ELR (cell line): ENCODE measurements at regions not wholly inside any gene's neighbourhood (a gene's known extent, or its start where the extent isn't known, plus 50 kb on each side); places are given as distances from the start of the nearest gene placed in this dataset.
"Not testable (repeated sequence)": the region's sequence is repeated elsewhere in the genome, so short reads cannot be mapped to it uniquely, and the experiment has no call there.

Experiments used
- DNase-seq: peaks from one replicate; pipeline ENCODE4 v3.0.0-alpha.2; 2015; ENCODE audit warnings: low read depth

GRCh38 chr21:14754682-14755081 lies 208.6 kb upstream of the SAMSN1 start:
- DNase-seq = no peak

DNA sequence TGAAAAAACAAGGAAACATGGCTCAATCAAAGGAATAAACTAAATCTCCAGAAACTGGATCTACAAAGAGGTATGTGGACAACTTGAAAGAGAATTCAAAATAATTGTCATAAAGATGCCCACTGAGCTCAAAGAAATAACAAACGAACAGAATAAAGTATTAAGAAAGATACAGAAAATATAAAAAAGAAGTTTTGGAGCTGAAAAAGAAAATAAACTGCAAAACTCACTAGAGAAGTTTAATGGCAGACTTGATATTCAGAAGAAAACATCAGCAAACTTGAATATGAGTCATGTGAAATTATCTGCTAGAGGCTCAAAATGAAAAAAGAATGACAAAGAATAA lies 208.1 kb upstream of the SAMSN1 start:
- no peak for DNase-seq

DNA sequence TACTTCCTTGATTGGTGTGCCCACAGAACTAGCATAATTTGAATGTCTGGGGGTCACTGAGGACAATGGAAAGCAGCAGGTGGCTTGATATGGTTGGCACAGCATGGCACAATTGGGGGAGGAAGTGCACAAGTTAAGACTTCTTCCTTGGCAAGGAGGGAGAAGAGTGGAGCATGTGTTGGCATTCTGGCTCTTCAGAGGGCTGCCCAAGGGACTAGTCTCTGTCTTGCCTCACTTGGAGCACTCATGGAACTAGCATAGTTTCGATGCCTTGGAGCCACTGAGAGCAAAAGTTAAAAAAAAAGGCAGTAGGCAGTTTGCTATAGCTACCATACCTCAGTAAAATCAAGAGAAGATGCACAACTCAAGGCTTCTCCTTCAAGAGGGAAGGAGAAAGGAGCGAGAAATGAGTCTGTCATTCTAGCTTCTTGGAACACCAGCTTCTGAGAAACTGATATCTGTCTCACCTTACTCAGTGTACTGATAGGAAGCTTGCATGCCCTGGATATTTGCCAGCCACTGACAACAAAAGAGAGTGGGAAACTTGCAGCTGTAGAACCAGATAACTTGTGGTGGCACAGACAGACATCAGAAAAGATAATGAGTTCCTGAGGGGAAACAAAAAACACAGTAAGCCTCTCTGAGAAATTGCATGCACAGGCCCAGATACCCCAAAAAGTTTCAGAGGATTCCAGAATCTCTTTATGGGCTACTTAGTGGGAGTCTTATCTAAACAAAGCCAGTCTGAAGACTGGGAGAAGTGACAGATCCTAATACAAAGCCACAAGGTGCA lies 207.5 kb upstream of the SAMSN1 start:
- no peak for DNase-seq

GRCh38 chr21:14753069-14753465 lies 207.0 kb upstream of the SAMSN1 start:
- no peak for DNase-seq

DNA sequence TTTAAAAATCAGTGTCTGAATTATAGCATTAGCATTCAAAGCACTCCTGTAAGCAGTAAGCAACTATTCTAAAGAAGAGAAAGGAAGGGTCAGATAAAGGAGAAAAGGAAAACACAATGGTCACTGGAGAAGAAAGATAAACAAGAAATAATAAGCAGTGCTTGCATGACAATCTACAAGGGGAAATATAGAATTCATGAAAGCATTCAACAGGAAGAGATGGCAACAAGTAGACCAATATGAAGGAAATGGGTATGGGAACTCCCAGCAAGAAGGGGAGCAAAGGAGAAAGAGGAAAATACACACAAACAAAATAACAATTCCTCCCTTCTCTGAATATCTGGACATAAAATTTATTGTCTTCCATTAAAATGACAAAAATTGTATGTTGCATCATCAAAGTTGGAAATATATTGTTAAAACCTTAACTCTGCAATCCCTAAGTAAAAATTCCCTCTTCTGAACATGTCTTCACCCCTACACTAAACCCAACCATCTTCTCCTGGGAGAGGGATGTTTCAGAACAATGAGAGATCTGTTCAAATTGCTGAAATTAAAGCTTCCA lies 206.3 kb upstream of the SAMSN1 start:
- DNase-seq = no peak

GRCh38 chr21:14751602-14752344 lies 205.7 kb upstream of the SAMSN1 start:
- no peak for DNase-seq

DNA sequence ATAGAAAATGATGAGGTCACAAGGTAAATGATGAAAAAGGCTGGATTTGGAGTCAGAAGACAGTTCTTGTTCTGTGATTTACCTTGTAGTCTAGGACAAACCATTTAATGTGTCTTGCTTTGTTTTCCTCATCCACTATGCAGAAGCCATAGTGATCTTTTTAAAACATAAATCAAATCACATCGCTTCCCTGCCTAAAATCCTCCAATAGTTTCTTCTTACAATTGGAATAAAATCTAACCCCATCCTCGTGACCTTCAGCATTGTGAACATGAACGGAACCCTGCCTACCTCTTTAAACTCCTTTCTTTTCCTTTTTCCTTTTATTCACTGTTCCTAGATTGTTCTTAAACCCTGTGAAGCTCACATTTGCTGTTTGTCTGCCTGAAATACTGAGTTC lies 204.9 kb upstream of the SAMSN1 start:
- no peak for DNase-seq

DNA sequence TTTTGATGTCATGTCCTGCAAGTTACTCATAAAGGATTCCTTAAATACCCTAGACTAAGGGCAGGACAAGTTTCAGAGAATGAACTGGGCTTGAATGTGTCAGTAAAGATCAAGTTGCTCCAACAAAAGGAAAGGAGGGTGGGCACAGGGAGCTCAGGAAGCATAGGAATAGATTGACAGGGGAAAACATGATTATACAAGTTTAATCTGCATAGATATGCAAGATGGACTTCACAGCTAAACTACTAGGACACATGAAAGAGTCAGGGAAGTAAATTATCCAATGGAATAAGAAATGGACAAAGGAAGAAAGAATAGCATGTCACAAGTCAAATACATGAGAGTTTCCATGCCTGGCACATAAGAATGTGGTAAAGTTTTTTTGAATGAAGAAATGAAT lies 203.9 kb upstream of the SAMSN1 start:
- no peak for DNase-seq

DNA sequence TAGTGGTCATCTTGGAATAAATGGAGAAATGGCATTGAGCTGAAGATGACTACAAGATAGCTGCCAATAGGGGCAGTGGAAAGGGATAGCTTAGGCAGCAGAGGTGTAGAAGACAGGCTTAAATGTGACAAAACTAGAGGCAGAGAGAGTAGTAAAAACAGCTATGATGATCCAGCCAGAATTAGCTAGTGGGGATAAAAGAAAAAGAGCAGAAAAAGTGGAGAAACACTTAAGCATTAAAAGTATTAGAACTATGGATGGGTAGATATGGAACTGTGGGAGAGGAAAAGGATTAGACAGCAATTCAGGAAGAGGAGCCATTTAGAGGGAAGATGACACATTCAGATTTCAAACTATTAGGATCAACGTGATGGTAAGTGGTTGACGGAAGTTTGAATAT lies 202.5 kb upstream of the SAMSN1 start:
- DNase-seq = no peak

- DNase-seq = no peak
Observed at GRCh38 chr21:14744368-14744767, 198.3 kb upstream of the SAMSN1 start.

DNA sequence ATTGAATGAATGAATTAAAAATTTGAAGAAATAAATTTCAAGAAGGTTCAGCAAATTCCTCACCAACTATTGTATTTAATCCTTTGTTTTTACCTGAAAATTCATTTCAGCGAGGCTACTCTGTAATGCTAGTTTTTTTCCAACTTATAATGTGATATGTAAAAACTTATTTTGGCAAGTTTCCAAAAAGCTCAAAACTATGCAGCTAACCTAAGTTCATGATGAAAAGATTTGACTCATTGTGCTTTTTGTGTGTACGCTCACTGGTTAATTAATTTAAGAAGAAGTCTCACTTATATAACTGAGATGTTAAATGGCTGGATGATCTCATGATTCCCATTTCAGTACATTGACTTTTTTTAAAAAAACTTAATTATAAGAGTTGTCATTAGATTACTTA lies 196.0 kb upstream of the SAMSN1 start:
- DNase-seq = no peak

GRCh38 chr21:14741256-14741655 lies 195.1 kb upstream of the SAMSN1 start:
- no peak for DNase-seq

DNA sequence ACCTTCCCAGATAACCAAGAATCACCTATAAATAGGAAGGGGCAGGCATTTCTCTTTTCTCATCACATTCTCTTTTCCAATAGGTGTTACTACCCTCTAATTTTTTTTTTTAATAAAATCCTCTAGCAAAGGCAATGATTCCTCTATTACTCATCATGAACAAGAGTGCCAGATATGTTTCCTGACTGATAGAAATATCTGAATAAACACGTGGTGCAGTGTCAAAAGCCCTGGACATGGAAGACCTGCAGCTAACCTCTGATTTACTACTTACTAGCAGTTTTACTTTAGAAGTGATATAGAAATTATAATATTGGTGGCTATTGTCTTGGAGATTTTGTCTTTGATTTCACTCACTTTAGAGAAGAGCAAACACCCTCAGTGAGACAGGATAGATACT lies 194.6 kb upstream of the SAMSN1 start:
- peak; percentile 16 for DNase-seq

GRCh38 chr21:14740116-14740515 lies 194.0 kb upstream of the SAMSN1 start:
- no peak for DNase-seq

DNA sequence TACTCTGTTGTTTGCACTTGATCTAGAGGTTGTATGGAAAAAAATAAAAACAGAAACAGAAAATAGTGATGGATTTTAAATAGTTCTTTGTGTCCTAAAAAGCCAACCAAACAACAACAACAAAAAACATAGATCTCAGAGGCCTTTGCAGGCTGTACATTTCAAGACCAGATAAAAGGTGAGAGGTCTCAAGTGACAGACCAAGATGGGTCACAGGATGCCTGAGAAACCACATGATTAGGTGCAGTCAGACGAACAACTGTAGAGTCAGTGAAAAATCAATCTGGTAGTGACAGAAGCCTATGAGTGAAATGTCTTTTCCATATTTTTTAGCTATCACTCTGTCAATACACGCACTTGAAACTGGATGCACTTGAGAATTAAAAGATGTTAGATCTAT lies 193.5 kb upstream of the SAMSN1 start:
- DNase-seq = no peak

DNA sequence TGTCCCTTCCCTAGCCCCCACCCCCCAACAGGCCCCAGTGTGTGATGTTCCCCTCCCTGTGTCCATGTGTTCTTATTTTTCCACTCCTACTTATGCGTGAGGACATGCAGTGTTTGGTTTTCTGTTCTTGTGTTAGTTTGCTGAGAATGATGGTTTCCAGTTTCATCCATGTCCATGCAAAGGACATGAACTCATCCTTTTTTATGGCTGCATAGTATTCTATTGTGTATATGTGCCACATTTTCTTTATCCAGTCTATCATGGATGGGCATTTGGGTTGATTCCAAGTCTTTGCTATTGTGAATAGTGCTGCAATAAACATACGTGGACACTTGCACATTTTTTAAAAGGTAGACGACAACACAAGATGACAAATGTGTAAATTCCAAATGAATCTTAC lies 192.5 kb upstream of the SAMSN1 start:
- not testable (repeated sequence) for DNase-seq

DNA sequence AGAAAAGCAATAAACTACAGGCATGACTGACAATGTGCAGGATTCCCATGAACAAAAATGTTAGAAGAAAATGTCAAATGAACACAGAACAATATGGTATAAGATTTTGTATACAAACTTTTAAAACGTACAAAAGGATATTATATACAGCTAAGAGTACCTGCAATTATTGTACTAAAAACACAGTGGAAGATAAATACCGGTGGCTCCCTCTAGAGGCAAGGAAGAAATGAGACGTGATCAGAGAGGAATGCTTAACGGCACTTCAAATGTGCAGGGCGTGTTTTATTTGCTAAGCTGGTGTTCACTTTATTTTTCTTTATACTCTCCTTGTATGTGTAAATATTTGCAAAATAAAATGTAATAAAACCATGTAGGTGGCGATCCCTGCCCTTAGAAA lies 191.8 kb upstream of the SAMSN1 start:
- DNase-seq = peak; percentile 52

DNA sequence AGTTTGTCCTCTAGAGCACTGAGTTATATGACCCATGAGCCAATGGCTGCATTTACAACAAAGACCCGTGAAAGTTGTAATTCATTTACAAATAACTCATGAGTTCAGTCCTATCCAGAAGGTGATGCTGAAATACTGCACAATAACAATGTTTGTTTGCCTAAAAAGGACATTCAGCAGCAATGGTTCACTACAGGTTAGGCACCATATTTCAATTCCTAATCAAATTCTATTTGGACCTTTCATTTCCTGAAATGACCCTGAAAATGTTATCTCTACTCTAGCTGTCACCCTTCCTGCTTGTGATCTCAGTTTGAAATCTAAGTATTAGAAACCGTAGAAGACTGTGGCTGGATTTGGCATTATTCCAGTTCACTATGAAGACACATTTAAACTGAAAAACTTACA lies 191.2 kb upstream of the SAMSN1 start:
- no peak for DNase-seq

- DNase-seq = no peak
Observed at GRCh38 chr21:14736672-14737071, 190.6 kb upstream of the SAMSN1 start.

DNA sequence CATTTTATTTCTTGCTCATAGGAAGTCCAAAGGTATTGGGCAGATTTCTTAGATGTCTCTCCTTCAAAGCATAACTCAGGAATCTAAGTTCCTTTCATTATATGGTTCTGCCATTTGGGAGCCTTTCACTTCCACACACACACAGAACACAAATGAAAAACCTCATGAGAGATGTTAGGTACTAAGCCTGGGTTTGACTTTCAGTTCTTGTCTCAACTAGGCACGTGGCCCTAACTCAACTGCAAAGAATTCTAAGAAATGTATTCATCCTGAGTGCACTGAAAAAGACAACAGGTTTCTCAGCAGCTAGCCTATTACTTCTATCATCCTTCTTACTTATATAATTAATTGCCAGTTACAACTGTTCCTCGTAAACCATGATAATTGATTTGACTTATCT lies 190.0 kb upstream of the SAMSN1 start:
- DNase-seq = no peak

- DNase-seq = no peak
Observed at GRCh38 chr21:14734833-14735232, 188.7 kb upstream of the SAMSN1 start.

GRCh38 chr21:14734191-14734590 lies 188.1 kb upstream of the SAMSN1 start:
- DNase-seq = no peak

DNA sequence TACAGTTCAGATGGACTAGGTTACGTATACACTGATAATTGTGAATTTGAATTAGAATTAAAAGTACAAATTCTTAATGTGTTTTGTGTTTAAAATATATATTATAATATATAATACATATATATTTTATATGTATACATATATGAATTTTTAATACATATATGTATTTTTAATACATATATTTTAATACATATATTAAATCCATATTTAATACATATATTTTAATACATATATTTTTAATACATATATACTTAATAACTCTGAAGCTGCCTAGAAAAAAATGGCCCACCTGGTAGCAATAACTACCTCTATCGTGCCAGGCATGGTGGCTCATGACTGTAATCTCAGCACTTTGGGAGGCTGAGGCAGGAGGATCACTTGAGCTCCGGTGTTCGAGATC lies 179.1 kb upstream of the SAMSN1 start:
- DNase-seq = no peak
